ENCODE measurements at regions not wholly inside any gene's neighbourhood (a gene's known extent, or its start where the extent isn't known, plus 50 kb on each side); places are given as distances from the start of the nearest gene placed in this dataset.
"Not testable (repeated sequence)": the region's sequence is repeated elsewhere in the genome, so short reads cannot be mapped to it uniquely, and the experiment has no call there.

DNA sequence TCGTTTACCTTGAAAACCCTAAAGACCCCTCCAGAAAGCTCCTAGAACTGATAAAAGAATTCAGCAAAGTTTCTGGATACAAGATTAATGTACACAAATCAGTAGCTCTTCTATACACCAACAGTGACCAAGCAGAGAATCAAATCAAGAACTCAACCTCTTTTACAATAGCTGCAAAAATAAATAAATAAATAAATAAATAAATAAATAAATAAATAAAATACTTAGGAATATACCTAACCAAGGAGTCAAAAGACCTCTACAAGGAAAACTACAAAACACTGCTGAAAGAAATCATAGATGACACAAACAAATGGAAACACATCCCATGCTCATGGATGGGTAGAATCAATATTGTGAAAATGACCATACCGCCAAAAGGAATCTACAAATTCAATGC is 186.8 kb upstream of the EOLA2 start:
- DNase-seq (ENCODE audit: low read depth in 3 of 3): not testable (repeated sequence)

DNA sequence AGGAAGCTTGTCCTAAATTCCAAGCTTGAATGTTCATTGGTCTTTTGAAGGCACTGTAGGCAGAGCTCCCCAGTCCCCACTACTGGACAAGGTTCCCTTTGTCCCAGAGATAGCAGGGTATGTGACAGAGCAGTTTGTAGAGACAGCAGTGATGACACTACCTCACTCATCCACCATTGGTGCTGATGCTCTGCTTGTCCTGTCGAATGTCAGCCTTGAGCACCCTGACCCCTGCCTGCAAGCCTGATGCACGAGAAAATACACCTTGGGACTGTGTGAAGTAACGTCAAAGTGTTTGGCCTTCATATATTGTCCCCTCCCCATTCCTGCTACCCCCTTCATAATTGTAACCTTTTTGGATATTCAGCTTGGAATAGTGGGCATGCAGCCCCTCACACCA is 188.9 kb upstream of the EOLA2 start:
- DNase-seq (ENCODE audit: low read depth in 3 of 3): no peak

- no peak for DNase-seq (ENCODE audit: low read depth in 3 of 3)
Measured at GRCh38 chrX:150143721-150144440, 205.6 kb upstream of the EOLA2 start.

GRCh38 chrX:150146271-150146896 is 208.1 kb upstream of the EOLA2 start:
- DNase-seq (ENCODE audit: low read depth in 3 of 3): no peak

DNA sequence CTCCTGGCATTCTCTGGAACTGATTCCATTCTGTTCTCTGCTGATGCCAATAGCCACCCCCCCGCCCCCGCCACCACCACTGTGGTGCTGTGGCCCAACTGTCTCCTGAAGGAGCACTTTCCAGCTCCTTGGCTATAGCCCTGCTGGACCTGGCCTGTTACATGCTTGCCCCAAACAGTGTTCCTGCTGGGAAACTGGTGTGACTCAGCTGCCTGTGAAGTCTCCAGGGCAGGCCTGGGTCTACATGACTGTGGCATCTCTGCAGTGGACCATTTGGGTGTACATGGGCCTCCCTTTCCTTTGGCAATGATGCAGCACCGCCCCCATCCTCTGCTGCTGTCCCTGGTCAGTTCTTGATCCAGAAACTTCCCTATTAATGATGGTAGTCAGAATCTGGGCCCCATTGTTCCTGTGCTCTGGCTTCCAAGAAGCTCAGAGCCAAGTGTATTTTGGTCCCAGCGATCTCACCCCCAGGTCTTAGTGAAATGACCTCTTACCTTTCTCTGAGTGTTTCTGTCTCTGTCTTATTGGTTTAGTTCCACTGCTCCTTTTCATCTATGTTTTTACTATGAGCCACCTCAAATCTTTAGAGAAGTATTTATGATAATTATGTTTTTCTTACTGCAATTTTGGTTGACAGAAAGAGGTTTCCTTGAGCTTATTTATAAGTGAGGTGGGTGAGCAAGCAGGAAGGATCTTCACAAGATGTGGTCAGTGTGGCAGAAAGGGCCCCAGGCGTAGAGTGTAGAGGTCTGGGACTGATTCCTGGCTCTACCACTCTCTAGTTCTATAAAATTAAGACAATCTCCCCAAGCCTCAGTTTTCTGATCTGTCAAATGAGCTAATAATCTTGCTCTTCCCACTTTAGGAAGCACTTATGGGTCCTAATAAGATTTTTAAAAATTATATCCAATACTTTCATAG is 210.7 kb upstream of the EOLA2 start:
- DNase-seq (ENCODE audit: low read depth in 3 of 3): no peak

DNA sequence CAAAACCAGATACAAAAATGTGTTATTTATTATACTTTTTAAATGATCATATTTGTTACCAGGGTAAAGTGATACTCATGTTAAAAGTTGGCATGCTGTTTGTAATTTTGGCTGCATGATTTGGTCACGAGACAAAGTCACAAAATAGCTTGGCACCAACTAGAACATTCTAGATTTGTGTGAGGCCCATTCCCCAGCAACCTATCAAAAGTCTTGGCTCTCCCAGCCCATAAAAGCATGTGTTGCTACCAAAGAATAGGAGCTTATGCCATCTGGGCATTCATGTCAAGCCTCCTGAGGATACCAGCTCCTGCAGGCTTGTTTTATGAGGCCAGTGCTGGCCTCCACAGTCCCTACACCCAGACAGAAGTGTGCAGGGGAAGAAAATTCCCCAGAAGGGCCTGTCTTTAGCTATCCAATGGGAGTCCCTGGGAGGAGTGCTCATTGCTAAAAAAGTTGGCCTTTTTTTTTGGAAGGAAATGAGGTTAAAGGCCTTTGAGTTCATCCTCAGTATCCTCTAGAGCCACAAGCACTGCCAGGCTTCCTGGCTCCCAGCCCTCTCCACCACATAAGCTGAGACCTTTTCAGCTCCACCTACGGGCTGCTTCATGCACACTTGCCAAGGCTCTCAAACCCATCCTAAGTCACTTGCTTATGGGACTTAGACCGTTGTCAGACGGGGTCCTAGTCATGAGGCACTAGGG is 211.9 kb upstream of the EOLA2 start:
- no peak for DNase-seq (ENCODE audit: low read depth in 3 of 3)

DNA sequence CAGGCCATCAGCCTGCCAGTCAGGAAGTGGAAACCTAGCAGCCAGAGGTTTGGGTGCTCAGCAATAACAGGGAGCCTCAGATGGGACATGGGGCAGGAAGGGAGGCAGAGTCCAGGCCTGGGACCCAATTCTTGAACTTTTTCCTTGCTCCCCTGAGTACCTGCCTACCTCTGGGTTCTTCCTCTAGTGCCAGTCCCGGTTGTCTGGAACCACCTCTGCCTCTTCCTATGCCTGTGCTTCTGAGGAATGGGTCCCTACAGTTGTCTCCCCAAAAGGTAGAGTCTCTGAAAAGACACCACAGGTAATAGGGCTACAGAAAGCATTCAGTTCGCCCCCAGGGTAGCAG is 212.4 kb upstream of the MAMLD1 start:
- no peak for DNase-seq (ENCODE audit: low read depth in 3 of 3)

- no peak for DNase-seq (ENCODE audit: low read depth in 3 of 3)
Measured at GRCh38 chrX:150152036-150152435, 211.1 kb upstream of the MAMLD1 start.

DNA sequence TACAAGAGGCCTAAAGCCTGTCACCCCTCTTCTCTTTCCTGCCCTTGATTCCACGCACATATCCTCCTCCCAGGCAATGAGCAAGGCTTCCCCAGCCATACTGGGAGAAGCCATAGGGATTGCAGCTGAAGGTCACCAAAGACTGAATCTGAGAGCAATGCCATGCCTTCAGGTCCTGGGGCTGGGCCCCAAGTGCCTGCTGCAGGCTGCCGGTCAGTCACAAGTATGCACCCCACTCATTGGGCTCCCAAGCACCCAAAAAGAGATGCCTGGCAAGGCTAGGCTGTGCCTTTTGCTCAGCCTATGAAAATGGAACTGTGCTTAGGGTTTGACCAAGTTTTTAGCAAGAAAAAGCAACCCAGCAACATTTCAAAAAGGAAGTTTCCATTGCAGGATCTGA is 210.6 kb upstream of the MAMLD1 start:
- no peak for DNase-seq (ENCODE audit: low read depth in 3 of 3)

- DNase-seq (ENCODE audit: low read depth in 3 of 3): no peak
Measured at GRCh38 chrX:150155436-150156035, 207.6 kb upstream of the MAMLD1 start.

- no peak for DNase-seq (ENCODE audit: low read depth in 3 of 3)
Measured at GRCh38 chrX:150156615-150157014, 206.5 kb upstream of the MAMLD1 start.

GRCh38 chrX:150157291-150157690 is 205.8 kb upstream of the MAMLD1 start:
- no peak for DNase-seq (ENCODE audit: low read depth in 3 of 3)

GRCh38 chrX:150158554-150159332 is 204.4 kb upstream of the MAMLD1 start:
- DNase-seq (ENCODE audit: low read depth in 3 of 3): no peak

DNA sequence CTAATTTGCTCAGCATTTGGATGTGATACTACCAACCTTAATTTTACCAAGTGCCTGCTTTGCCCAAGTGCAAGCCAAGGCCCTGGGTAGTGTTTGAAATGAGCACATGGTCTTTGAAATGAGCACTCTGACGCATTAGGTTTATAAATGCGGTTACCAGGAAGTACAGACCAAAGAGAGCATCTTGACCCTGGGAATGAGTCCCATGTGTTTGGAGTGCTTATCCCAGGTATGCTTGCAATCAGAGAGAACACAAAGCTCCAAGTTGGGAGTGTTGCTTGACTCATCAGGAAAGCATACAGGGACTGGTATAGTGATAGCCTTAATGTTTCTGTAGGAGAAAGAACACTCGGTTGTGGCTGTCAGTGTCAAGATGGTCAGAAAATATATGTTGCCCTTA is 203.6 kb upstream of the MAMLD1 start:
- no peak for DNase-seq (ENCODE audit: low read depth in 3 of 3)

- no peak for DNase-seq (ENCODE audit: low read depth in 3 of 3)
Measured at GRCh38 chrX:150160656-150161055, 202.5 kb upstream of the MAMLD1 start.

- DNase-seq (ENCODE audit: low read depth in 3 of 3): no peak
Measured at GRCh38 chrX:150161193-150161592, 201.9 kb upstream of the MAMLD1 start.

DNA sequence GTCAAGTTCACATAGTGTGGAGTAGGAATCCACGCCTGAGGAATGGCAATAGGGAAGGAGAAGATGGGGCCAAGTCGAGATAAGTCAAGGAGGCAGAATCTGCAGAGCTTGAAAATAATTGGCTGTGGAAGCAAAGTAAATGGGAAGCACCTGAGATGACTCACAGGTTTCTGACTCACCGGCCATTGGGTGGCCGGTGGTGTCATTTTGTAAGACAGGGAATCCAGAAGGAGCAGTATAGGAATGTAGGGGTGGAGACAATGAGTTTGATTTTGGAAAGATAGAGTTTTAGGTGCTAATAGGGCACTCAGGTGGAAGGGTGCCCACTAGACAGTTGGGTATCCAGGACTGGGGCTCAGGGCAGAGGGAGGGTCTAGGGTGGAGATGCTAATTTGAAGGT is 201.0 kb upstream of the MAMLD1 start:
- DNase-seq (ENCODE audit: low read depth in 3 of 3): no peak

DNA sequence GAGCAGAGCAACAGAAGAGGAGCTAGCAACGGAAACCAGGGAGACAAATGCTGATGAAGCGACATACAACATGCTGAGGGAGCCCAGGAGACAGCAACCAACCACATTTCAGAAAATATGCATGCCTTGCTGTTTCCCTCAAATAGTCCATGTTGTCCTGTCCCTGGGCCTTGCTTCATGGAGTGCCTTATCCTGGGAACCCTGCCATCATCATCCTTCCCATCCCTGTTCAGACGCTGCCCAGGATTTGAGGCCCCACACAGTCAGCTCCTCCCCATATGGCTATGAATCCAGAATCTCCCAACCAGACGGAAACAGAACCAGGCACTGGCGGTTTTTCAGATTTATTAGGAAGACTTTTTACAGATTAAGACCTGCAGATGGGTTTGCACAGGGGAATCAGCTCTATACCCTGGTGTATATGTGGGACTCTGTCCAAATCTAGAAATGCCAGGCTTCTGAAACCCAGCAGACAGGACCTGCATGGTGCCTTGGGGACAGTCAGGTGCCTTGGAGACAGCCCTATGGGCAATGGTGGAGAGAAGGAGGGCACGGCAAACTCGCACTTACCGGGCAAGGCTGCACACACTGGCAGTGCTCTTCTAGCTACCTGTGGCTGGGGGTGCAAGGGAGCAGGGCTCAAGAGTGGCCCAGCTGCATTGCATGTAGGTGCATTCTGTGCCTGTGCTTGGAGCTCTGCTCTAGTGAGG is 199.7 kb upstream of the MAMLD1 start:
- no peak for DNase-seq (ENCODE audit: low read depth in 3 of 3)

GRCh38 chrX:150163956-150164726 is 199.0 kb upstream of the MAMLD1 start:
- no peak for DNase-seq (ENCODE audit: low read depth in 3 of 3)
